A204.1 (cell line): ENCODE measurements at regions not wholly inside any gene's neighbourhood (a gene's known extent, or its start where the extent isn't known, plus 50 kb on each side); places are given as distances from the start of the nearest gene placed in this dataset.
A peak's percentile ranks its signal among the peaks of the same experiment; 100 is the strongest.
"Not testable (repeated sequence)": the region's sequence is repeated elsewhere in the genome, so short reads cannot be mapped to it uniquely, and the experiment has no call there.

Source experiments
- FAIRE-seq: peaks from 2 replicates; lab custom pipeline; 2012; peaks lifted over from hg19 to GRCh38; lab: Jason Lieb, UNC

- no peak for FAIRE-seq
Observed at GRCh38 chr10:30763918-30764317, 134.4 kb upstream of the LYZL2 start.

GRCh38 chr10:30762620-30763019 is 133.1 kb upstream of the LYZL2 start:
- FAIRE-seq, result no peak

GRCh38 chr10:30759423-30759822 is 129.9 kb upstream of the LYZL2 start:
- peak; percentile 29 for FAIRE-seq

- FAIRE-seq, result no peak
Observed at GRCh38 chr10:30758338-30758737, 128.8 kb upstream of the LYZL2 start.

DNA sequence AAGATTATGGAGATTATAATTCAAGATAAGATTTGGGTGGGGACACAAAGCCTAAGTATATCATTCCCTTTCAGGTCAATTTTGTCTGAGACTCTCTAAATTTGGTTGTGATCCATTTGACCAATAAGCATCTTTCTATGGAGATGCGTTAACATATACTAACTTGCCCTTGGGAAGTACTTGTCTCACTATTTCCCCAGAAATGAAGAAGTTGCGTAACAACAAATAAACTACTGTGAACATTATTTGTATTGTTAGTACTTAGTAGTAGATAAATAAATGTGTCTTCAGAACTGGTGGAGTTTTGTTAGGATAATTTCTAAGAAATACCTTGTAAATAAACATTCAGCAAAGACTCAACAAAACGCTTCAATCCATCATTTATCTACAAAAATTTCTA is 127.3 kb upstream of the LYZL2 start:
- no peak for FAIRE-seq

DNA sequence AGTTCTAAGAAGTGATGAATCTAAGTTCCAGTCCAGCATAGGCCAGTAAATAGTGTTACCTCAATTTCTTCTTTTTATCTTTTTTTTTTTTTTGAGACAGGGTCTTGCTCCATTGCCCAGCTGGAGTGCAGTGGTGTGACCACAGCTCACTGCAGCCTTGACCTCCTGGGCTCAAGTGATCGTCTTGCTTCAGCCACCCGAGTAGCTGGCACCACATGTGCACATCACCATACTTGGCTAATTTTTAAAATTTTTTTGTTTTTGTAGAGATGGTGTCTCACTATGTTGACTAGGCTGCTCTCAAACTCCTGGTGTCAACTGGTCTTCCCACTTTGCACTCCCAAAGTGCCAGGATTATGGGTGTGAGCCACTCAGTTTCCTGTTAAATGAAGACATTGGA is 126.6 kb upstream of the LYZL2 start:
- FAIRE-seq, result no peak

- no peak for FAIRE-seq
Observed at GRCh38 chr10:30755441-30755953, 125.9 kb upstream of the LYZL2 start.

GRCh38 chr10:30752481-30752881 is 122.9 kb upstream of the LYZL2 start:
- no peak for FAIRE-seq

DNA sequence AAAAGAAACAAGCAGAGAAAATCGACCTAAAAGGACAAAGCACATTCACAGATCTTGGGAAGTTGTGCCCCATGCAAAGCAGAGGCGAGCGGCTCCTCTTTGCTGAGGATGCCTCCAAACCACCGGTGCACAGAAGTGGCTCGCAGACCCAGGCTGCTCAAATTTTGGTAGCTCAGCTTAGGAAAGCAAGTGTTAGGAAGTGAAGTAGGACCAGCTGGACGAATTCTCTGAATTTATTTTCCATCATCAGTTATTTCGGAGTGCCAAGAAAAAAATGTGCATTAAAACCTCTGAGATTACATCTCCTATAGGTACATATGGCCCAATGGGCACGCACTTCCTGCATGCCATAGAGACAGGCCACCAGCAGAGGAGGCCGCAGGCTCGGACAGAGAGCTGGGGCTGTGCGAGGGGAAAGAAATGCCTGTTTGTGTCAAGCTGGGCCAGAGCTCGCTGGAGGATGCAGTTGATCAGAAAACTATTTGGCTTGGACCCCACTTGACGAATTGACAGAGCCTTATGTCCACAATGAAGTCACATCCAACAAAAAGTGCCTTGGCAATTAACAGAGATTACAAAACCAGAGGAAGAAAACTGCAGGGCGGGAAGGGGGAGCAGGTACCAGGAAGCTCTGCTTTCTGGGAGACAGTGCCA is 122.3 kb upstream of the LYZL2 start:
- peak; percentile 96 for FAIRE-seq

DNA sequence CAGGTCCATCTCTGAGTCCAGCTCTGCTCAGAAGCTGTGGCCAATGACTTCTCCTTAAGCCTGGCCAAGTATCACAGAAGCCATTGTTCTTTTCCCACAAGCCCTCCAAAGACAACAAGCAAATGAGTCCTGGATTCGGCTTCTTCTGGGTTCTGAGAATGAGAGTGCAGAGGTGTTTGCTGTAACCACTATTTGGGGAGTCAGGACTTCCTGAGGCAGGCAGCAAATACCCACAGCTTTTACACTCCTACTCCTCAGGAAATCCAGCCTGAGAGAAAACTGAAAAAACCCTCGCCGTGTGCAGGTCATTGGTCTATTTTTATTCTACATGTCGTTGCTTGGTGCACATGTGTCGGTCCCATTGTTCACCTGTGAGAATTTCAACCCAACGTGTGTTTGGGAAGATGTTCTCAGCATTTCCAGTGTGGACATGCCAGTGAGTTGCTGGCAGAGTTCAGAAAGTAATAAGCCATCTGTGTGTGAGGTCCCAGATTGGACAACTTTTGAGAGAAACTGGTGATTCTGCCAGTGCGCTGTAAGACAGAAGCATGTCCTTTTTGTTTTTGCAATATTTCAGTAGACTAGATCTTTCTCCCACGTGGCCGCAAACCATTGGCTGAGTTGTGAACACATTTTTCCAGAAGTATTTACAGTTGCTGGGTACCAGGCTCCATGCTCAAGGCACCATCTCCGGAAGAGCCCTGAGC is 121.6 kb upstream of the LYZL2 start:
- FAIRE-seq, result no peak

- no peak for FAIRE-seq
Observed at GRCh38 chr10:30749385-30749784, 119.8 kb upstream of the LYZL2 start.

DNA sequence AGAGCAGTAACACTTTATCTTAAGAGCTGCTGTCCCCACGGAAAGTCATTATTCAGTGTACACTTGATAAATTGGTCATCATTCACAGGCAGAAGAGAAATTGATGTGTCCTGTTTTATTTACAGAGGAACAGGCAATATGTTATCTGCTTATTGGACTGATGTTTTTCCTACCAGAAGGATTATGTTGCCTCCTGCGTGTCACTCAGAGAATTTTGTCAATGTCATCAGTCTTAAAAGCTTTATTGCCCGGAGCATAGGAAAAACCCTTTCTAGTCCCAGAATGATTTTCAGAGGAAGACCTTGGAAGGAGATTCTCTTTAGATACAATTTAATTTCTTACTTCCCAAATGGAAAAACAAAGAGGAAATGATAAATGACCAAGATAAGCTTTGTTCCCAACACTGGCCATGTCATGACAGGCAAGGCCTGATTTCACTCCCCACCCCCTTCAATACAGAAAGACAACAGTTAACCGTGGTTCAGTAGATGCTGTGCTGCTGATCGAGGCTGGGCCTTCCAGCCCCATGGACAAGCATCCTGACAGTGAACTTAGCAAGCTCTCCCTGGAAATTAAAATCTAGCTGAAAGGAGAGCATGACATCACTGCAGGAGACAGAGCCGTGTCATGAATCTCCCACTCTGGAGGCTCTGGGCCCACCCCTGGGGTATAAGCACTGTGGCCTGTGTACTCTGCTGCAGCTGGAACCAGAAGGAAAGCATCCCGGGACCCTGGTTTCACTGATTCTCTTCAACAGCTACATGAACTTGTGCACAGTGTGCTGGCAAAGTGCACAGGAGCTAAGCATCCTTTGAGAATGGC is 118.8 kb upstream of the LYZL2 start:
- no peak for FAIRE-seq

DNA sequence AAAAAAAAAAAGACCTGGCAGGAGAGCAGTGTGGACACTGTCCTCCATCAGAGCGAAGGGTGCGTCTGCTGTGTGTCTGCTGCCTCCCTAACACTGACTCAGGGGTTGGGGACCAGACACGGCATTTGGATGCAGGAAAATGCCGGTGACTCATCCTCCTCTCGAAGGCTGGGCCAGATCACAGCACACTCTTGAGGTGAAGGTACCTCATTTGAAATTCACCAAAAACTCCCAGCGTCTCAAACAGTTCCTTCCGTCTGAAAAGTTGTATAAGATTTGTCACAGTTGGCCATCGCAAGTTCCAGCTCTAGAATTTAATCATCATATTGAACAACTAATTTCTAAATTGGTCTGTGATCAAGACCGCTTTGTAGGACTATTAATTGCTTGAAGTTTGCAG is 118.1 kb upstream of the LYZL2 start:
- FAIRE-seq, result no peak

- FAIRE-seq, result no peak
Observed at GRCh38 chr10:30745953-30746352, 116.4 kb upstream of the LYZL2 start.

DNA sequence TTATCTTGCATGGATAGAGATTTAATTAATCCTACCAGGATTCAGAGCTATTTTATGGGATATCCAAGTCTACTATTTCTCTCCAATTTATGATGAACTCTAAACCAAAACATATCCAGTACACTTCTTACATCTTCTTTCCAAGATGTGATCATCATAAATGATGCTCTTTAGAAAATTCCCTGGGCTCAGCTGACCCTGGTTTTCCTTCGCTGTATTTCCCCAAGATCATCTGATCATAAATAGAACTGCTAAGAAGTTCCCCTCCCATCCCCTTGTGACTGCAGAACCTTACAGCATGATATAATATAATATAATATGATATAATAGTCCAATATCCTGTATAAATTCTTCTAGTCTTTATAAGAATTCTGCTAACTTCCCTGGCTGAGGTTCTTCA is 114.6 kb upstream of the LYZL2 start:
- FAIRE-seq, result no peak

DNA sequence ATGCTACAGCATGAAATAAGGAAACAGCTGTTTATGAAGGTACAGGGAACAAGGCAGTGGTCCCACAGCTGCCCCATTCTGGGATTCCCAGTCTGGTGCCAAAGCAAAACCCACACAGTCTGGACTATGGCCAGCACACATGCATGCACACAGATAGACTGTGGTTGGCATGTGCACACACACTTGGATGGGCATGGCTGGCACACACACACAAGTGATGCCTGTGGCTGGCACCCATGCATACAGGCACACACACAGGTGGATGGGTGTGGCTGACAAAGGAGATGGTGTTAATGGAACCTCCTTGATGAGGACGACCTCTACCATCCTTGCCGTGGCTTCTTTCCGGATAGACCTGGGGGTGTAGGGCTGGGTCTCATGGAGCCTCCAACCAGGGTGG is 114.0 kb upstream of the LYZL2 start:
- no peak for FAIRE-seq

DNA sequence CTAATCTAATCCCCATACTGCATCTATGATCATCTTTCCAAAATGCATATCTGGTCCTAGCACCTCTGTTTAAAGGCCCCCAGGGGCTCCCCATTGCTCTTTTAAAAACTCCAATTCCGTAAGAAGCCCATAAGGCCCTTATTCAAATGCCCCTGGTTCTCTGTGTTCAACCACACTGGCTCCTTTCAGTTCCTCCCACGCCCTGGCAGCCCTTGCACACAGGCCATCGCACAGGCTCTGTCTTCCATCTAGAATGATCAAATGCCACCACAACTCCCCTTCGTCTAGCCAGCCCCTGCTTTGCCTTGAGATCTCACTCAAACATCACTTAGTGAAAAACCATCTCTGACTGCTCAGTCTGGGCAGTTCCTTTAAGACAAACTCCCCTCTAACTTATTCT is 112.9 kb upstream of the LYZL2 start:
- FAIRE-seq, result no peak

DNA sequence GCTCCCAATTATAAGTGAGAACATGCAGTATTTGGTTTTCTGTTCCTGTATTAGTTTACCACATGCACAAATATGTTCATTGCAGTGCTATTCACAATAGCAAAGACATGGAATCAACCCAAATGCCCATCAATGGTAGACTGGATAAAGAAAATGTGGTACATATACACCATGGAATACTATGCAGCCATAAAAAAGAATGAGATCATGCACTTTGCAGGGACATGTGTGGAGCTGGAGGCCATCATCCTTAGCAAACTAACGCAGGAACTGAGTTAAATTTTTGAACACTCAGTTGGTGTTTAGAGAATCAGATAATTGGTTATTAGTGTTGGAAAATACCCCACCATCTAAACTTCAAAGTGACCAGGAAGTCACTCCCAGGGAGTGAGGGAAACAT is 111.2 kb upstream of the LYZL2 start:
- FAIRE-seq, result not testable (repeated sequence)

DNA sequence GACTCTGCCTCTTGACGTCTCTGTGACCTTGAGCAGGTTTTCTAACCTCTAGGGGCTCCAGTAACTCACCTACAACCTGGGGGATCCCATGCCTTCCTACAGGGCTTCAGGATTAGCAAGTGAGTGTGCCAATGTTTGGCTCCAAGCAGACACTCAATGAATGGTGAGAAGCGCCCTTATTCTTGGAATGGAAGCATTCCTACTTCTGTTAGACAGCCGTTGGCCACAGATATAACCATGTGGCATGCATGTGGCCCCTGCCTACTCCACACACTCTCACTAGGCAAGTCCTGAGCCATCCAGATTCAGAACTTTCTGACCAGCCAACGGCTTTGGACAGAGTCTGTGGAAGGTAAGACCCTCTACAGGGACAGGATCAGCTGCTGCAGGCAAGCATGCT is 108.9 kb upstream of the LYZL2 start:
- FAIRE-seq, result no peak

DNA sequence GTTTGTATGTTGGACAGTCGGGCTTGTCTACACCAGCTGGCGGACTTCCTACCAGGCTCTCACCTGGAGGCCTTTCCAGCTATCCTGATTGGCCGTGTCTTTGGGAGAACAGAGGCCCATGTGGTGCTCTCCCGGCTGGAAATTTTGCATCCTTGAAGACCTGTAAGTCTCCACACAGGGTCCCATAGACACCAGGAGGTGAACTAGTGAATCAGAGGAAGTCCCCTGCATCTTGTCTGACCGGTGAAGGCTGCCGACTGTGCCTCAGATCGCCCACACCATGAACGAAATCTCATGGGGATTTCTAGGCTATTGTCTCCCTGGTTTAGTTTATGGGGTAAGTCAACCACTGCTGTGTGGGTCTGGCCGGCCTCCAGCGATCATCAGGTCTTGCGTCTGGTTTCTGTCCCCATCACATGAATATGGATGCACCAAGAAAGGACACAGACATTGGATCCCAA is 108.4 kb upstream of the LYZL2 start:
- FAIRE-seq, result no peak

DNA sequence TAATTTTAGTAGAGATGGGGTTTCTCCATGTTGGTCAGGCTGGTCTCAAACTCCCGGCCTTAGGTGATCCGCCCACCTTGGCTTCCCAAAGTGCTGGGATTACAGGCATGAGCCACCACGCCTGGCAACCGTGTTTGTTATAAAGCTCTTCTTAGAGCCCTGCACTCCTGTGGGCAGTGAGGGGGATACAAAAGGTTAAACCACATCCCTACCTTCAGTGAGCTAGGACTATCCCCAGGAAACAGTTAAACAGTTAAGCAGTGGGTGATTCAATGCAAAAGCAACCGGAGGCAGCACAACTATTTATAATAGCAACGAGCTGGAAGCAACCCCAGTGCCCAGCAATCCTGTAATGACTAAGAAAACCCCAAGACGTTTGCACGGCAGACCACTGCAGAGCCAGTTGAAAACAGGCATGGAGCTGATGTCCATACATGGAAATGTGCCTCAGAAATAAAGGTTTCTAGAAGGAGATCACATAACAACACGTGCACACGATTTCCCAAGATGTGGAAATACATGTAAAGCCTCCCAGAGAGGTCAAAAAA is 107.2 kb upstream of the LYZL2 start:
- FAIRE-seq, result no peak

GRCh38 chr10:30734901-30735300 is 105.3 kb upstream of the LYZL2 start:
- FAIRE-seq, result no peak

GRCh38 chr10:30732671-30733070 is 103.1 kb upstream of the LYZL2 start:
- FAIRE-seq, result no peak
